Panc1 (cell line): ENCODE measurements at regions not wholly inside any gene's neighbourhood (a gene's known extent, or its start where the extent isn't known, plus 50 kb on each side); places are given as distances from the start of the nearest gene placed in this dataset.

Experiments used
- ATAC-seq: fragments of 200-7000 bp; cut with Tn5 transposase; 2 replicates; pipeline ENCODE4 v1.9.1; 2020; ENCODE audit warnings: mild to moderate bottlenecking, moderate library complexity
- BruUV-seq: library from RNA; stranded (reverse); fragments of 400-500 nt; replicated peaks from 2 replicates; lab custom pipeline; 2021; lab: Mats Ljungman, UMichigan
- CTCF ChIA-PET: fragments of 300-600 bp; sonication (Branson Sonifier 250); formaldehyde crosslinking; loops from one replicate; lab custom pipeline; 2022; ENCODE audit warnings: antibody characterized with exemption; lab: Charles Lee
- POLR2A ChIA-PET: fragments of 300-600 bp; sonication (Branson Sonifier 250); formaldehyde crosslinking; loops from one replicate; lab custom pipeline; 2022; ENCODE audit warnings: antibody characterized with exemption; lab: Charles Lee
- DNase-seq: peaks from one replicate; pipeline ENCODE4 v3.0.0-alpha.2; 2010; ENCODE audit warnings: low read depth, low spot score
- H3K27ac ChIP-seq: 2 replicates; pipeline ENCODE4 v1.5.1; 2011; ENCODE audit warnings: mild to moderate bottlenecking, low read length, inconsistent platforms
- H3K27me3 ChIP-seq: fragments of 200-500 bp; sonication (Bioruptor generic); 2 replicates; pipeline ENCODE4 v1.6.0; 2014; ENCODE audit warnings: low read length, inconsistent platforms; ENCODE audit not compliant: control insufficient read depth, insufficient read depth
- H3K36me3 ChIP-seq: fragments of 200-500 bp; sonication (Bioruptor generic); 2 replicates; pipeline ENCODE4 v1.5.1; 2014; ENCODE audit warnings: inconsistent platforms, mild to moderate bottlenecking, low read length, moderate library complexity; ENCODE audit not compliant: control insufficient read depth, insufficient read depth
- H3K4me1 ChIP-seq: 2 replicates; pipeline ENCODE4 v1.5.1; 2011; ENCODE audit warnings: inconsistent platforms, mild to moderate bottlenecking, low read length, moderate library complexity; ENCODE audit not compliant: control insufficient read depth, insufficient read depth
- H3K4me3 ChIP-seq, 2 experiments: 2 replicates each; pipeline ENCODE4 v1.5.1; 2011 to 2012; ENCODE audit warnings: low read depth in 2 of 2, low read length in 2 of 2, mild to moderate bottlenecking in 2 of 2, inconsistent platforms in 1 of 2, moderate library complexity in 1 of 2
- H3K9me3 ChIP-seq: fragments of 200-500 bp; sonication (Bioruptor generic); 2 replicates; pipeline ENCODE4 v1.5.1; 2014; ENCODE audit warnings: low read depth, mild to moderate bottlenecking, inconsistent platforms, low read length, moderate library complexity; ENCODE audit not compliant: control insufficient read depth, insufficient read depth
- POLR2AphosphoS5 ChIP-seq: IDR thresholded peaks from 2 replicates; pipeline ENCODE4 v1.6.1; 2012; ENCODE audit warnings: mild to moderate bottlenecking, low read depth, low read length, moderate library complexity
- SIN3A ChIP-seq: IDR thresholded peaks from 2 replicates; pipeline ENCODE4 v1.6.1; 2012; ENCODE audit warnings: low read depth, mild to moderate bottlenecking, low read length, moderate library complexity, borderline replicate concordance; ENCODE audit not compliant: insufficient read depth
- TCF7L2 ChIP-seq: IDR thresholded peaks from 2 replicates; pipeline ENCODE4 v1.6.1; 2011; ENCODE audit warnings: mild to moderate bottlenecking, low read depth, low read length, inconsistent platforms
- in situ Hi-C: cut with HindIII; loops from 2 replicates; pipeline ENCODE4 v1.10.0; 2016; ENCODE audit warnings: low sequenced_read_pairs, low pct_unique_long_range_greater_than_20kb
- intact Hi-C: fragments of 100-400 bp; cut with micrococcal nuclease; formaldehyde crosslinking; loops from one replicate; pipeline ENCODE4 v1.10.0; 2022; ENCODE audit not compliant: unreplicated experiment
- TF ChIP-seq, protein P1 (sequence below): fragments of 450-650 bp; IDR thresholded peaks from 2 replicates; pipeline ENCODE4 v1.5.1; 2017; ENCODE audit warnings: mild to moderate bottlenecking
- TF ChIP-seq, protein P2 (sequence below), 2 experiments: IDR thresholded peaks; 2 replicates each; pipeline ENCODE4 v1.6.1; 2011 to 2012; ENCODE audit warnings: low read depth in 2 of 2, control low read depth in 1 of 2, low read length in 1 of 2, mild to moderate bottlenecking in 1 of 2, moderate library complexity in 1 of 2; ENCODE audit not compliant: insufficient read depth in 1 of 2

DNA sequence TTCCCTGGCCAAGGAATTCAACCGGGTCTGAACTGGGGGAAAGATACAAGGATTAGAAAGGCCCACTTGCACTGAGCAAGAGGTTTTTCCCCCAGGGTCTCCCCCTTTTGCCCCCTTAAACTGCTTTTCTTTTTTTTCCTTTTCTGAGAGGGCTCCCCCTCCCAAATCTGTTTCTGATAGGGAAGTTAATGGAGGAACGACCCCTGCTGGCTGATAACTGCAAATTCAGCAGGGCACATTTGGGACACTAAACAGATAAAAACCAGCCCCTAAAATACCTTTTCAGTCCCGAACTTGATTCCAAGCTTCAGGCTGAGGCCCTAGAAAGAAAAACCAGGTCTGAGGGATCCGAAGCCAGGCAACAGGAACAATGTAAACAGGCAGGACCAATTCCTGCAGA is 1012.4 kb upstream of the CRIM1 start:
- Histone ChIP-seq H3K4me3 (no peak overlapping the region), H3K36me3 (no peaks in the 10 kb centered on the region), H3K27me3 (no peaks in the 10 kb centered on the region), H3K4me1 (no peaks in the 10 kb centered on the region), H3K27ac (no peak overlapping the region), H3K9me3 (0 out of 2 replicates have a peak, but pooled peaks cover 3% of the 10 kb centered on the region)
- BruUV-seq: no TSS peak
- DNase-seq (no peak), ATAC-seq (no peak)
- intact Hi-C loops (no loop called here), in situ Hi-C loops (no loop called here)
- ChIA-PET POLR2A (no interaction called here), CTCF (no interaction called here)
- no peak for TF ChIP-seq POLR2AphosphoS5
- TF ChIP-seq, protein P1, sequence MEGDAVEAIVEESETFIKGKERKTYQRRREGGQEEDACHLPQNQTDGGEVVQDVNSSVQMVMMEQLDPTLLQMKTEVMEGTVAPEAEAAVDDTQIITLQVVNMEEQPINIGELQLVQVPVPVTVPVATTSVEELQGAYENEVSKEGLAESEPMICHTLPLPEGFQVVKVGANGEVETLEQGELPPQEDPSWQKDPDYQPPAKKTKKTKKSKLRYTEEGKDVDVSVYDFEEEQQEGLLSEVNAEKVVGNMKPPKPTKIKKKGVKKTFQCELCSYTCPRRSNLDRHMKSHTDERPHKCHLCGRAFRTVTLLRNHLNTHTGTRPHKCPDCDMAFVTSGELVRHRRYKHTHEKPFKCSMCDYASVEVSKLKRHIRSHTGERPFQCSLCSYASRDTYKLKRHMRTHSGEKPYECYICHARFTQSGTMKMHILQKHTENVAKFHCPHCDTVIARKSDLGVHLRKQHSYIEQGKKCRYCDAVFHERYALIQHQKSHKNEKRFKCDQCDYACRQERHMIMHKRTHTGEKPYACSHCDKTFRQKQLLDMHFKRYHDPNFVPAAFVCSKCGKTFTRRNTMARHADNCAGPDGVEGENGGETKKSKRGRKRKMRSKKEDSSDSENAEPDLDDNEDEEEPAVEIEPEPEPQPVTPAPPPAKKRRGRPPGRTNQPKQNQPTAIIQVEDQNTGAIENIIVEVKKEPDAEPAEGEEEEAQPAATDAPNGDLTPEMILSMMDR: peak; percentile 41
- TF ChIP-seq TCF7L2: no peak
- TF ChIP-seq, protein P2, sequence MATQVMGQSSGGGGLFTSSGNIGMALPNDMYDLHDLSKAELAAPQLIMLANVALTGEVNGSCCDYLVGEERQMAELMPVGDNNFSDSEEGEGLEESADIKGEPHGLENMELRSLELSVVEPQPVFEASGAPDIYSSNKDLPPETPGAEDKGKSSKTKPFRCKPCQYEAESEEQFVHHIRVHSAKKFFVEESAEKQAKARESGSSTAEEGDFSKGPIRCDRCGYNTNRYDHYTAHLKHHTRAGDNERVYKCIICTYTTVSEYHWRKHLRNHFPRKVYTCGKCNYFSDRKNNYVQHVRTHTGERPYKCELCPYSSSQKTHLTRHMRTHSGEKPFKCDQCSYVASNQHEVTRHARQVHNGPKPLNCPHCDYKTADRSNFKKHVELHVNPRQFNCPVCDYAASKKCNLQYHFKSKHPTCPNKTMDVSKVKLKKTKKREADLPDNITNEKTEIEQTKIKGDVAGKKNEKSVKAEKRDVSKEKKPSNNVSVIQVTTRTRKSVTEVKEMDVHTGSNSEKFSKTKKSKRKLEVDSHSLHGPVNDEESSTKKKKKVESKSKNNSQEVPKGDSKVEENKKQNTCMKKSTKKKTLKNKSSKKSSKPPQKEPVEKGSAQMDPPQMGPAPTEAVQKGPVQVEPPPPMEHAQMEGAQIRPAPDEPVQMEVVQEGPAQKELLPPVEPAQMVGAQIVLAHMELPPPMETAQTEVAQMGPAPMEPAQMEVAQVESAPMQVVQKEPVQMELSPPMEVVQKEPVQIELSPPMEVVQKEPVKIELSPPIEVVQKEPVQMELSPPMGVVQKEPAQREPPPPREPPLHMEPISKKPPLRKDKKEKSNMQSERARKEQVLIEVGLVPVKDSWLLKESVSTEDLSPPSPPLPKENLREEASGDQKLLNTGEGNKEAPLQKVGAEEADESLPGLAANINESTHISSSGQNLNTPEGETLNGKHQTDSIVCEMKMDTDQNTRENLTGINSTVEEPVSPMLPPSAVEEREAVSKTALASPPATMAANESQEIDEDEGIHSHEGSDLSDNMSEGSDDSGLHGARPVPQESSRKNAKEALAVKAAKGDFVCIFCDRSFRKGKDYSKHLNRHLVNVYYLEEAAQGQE (IDR thresholded peaks at IDR 0.05; ENCODE audit: insufficient read depth in 1 of 2, low read depth in 2 of 2, low read length in 1 of 2): no peak

DNA sequence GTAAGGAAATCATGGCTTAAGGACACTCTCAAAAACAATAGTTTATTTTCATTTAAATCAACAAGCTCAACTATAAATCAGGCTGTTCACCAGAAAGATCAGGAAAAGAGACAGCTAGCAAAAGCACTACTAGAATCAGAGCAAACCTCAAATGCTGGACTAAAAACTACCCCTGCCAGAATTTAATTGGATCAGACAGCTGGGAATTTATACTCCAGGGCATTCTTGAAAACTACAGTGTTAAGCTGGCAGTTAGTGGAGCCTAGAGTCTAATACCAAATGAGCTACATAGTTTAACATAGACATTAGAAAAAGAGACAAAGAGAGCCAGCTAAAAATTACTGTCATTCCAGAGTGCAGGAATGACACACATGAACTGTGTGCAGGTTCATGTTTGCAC is 1016.4 kb upstream of the CRIM1 start:
- BruUV-seq: no TSS peak
- Histone ChIP-seq H3K4me3 (no peak overlapping the region), H3K9me3 (0 out of 2 replicates have a peak, but pooled peaks cover 3% of the 10 kb centered on the region), H3K4me1 (no peaks in the 10 kb centered on the region), H3K27me3 (no peaks in the 10 kb centered on the region), H3K27ac (no peak overlapping the region), H3K36me3 (no peaks in the 10 kb centered on the region)
- no peak for DNase-seq
- intact Hi-C loops: no loop called here
- ATAC-seq: no peak
- TF ChIP-seq TCF7L2 (no peak), POLR2AphosphoS5 (no peak), SIN3A (no peak)
- TF ChIP-seq, protein P1: no peak
- TF ChIP-seq, protein P2 (IDR thresholded peaks at IDR 0.05; ENCODE audit: insufficient read depth in 1 of 2, low read depth in 2 of 2, low read length in 1 of 2): no peak
- POLR2A ChIA-PET: no interaction called here
- CTCF ChIA-PET: no interaction called here
- in situ Hi-C loops: no loop called here
